GM10248 (cell line): ENCODE measurements at regions not wholly inside any gene's neighbourhood (a gene's known extent, or its start where the extent isn't known, plus 50 kb on each side); places are given as distances from the start of the nearest gene placed in this dataset.

Source experiments
- CTCF ChIA-PET: fragments of 300-600 bp; sonication (Branson Sonifier 250); formaldehyde crosslinking; extraction: SDS; loops from one replicate; lab custom pipeline; 2021; ENCODE audit warnings: antibody characterized with exemption; lab: Yijun Ruan, JAX
- POLR2A ChIA-PET: fragments of 350-650 bp; sonication (Branson Sonifier 250); formaldehyde crosslinking; extraction: SDS; loops from one replicate; lab custom pipeline; 2020; ENCODE audit warnings: antibody characterized with exemption; lab: Yijun Ruan, JAX
- DNase-seq: peaks from one replicate; pipeline ENCODE4 v3.0.0; 2012; ENCODE audit errors: extremely low spot score
- CTCF ChIP-seq: IDR thresholded peaks from 2 replicates; pipeline ENCODE4 v1.5.1; 2012; ENCODE audit warnings: mild to moderate bottlenecking, low read depth; ENCODE audit errors: extremely low read depth, missing control alignments, control extremely low read depth

GRCh38 chr3:164236851-164237250 lies 841.4 kb downstream of the SI start:
- DNase-seq, result no peak
- ChIA-PET CTCF (interaction anchor here (1.8 kb wide), 1 partner anchor 9 kb away, joined by 5 read pairs; no protein-coding TSS in a partner anchor), POLR2A (no interaction called here)
- no peak for TF ChIP-seq CTCF

GRCh38 chr3:164235289-164236028 lies 842.8 kb downstream of the SI start:
- TF ChIP-seq CTCF, result no peak
- DNase-seq, result no peak
- CTCF ChIA-PET, result interaction anchor here (1.4 kb wide), 1 partner anchor 19 kb away, joined by 4 read pairs; no protein-coding TSS in a partner anchor
- POLR2A ChIA-PET, result no interaction called here

GRCh38 chr3:164233951-164234350 lies 844.3 kb downstream of the SI start:
- no peak for TF ChIP-seq CTCF
- POLR2A ChIA-PET, result no interaction called here
- no peak for DNase-seq
- CTCF ChIA-PET, result no interaction called here

- no peak for DNase-seq
- POLR2A ChIA-PET, result no interaction called here
- no peak for TF ChIP-seq CTCF
- CTCF ChIA-PET, result interaction anchor here (1.5 kb wide), 1 partner anchor 9 kb away, joined by 3 read pairs; no protein-coding TSS in a partner anchor
Measured at GRCh38 chr3:164231718-164232117, 846.6 kb downstream of the SI start.

- ChIA-PET CTCF (interaction anchor here (1.1 kb wide), 1 partner anchor 12 kb away, joined by 4 read pairs; no protein-coding TSS in a partner anchor), POLR2A (no interaction called here)
- no peak for TF ChIP-seq CTCF
- no peak for DNase-seq
Measured at GRCh38 chr3:164230385-164231094, 847.8 kb downstream of the SI start.

GRCh38 chr3:164224126-164224525 lies 854.2 kb downstream of the SI start:
- ChIA-PET POLR2A (no interaction called here), CTCF (interaction anchor here (0.8 kb wide), 1 partner anchor 37 kb away, joined by 3 read pairs; no protein-coding TSS in a partner anchor)
- TF ChIP-seq CTCF, result no peak
- DNase-seq, result no peak
